Panc1 (cell line): ENCODE measurements at regions not wholly inside any gene's neighbourhood (a gene's known extent, or its start where the extent isn't known, plus 50 kb on each side); places are given as distances from the start of the nearest gene placed in this dataset.

Source experiments
- POLR2AphosphoS5 ChIP-seq: IDR thresholded peaks from 2 replicates; pipeline ENCODE4 v1.6.1; 2012; ENCODE audit warnings: mild to moderate bottlenecking, low read depth, low read length, moderate library complexity
- TF ChIP-seq, protein P1 (sequence below): fragments of 450-650 bp; IDR thresholded peaks from 2 replicates; pipeline ENCODE4 v1.5.1; 2017; ENCODE audit warnings: mild to moderate bottlenecking

DNA sequence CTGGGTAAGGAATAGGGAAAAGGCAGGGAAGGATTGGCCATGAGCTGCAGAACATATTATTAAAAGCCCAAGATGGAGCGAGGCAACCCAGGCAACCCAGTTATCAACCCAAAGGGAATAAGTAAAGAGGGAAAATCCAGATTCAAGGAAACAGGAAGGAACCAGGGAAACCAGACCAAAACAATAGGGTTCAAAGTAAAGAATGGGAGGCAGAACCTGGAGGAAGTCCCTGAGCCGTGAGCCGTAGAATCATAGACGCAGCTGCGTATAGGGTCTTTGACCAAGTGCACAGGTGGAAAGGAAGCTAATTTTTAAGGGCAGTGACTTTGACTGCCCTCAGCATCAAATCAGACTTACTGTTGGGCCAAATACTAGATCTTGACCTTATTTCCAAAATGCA lies 98.5 kb upstream of the SRD5A3 start:
- TF ChIP-seq, protein P1, sequence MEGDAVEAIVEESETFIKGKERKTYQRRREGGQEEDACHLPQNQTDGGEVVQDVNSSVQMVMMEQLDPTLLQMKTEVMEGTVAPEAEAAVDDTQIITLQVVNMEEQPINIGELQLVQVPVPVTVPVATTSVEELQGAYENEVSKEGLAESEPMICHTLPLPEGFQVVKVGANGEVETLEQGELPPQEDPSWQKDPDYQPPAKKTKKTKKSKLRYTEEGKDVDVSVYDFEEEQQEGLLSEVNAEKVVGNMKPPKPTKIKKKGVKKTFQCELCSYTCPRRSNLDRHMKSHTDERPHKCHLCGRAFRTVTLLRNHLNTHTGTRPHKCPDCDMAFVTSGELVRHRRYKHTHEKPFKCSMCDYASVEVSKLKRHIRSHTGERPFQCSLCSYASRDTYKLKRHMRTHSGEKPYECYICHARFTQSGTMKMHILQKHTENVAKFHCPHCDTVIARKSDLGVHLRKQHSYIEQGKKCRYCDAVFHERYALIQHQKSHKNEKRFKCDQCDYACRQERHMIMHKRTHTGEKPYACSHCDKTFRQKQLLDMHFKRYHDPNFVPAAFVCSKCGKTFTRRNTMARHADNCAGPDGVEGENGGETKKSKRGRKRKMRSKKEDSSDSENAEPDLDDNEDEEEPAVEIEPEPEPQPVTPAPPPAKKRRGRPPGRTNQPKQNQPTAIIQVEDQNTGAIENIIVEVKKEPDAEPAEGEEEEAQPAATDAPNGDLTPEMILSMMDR = no peak
- TF ChIP-seq POLR2AphosphoS5 = no peak
